ENCODE measurements at regions not wholly inside any gene's neighbourhood (a gene's known extent, or its start where the extent isn't known, plus 50 kb on each side); places are given as distances from the start of the nearest gene placed in this dataset.
"Not testable (repeated sequence)": the region's sequence is repeated elsewhere in the genome, so short reads cannot be mapped to it uniquely, and the experiment has no call there.

DNA sequence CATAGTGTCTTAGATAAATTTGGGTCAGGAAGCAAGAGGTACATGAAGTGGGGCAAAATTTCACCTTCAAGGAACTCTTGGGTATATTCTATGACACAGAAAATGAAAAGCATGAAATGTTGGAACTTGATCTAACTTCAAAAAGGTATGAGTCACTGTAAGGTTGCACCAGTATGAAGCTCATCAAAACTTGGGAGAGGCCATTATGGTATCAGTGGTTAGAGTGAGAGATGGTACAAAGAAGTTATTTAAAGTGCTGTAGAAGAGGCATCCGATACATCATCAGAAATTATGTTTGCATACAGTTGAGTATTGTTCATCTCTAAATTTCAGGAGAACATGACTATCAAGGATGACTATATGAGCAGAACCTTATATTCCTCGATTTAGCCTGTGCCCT is 302.9 kb upstream of the SUCLG2 start:
- no peak for DNase-seq (ENCODE audit: low spot score)

GRCh38 chr3:67947808-67948508 is 293.5 kb upstream of the SUCLG2 start:
- DNase-seq (ENCODE audit: low spot score), result no peak

DNA sequence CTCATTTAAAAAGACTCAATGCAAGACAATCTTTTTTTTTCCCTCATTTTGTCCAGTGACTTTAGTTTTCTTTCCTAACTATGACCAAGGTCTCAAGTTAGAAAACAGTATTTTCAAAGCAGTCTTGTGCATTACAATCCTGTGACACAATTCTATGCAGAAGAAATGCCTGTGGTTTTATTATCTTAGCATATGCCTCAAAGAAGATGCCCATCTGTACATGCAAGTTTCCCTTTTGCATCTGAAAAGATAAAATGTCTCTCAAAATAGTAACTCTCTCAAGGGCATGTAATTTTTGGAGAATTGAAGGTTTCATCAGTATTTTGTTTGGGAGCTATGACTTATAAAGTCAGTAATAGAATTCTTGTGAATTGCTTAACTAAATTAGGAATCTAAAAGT is 292.0 kb upstream of the SUCLG2 start:
- no peak for DNase-seq (ENCODE audit: low spot score)

DNA sequence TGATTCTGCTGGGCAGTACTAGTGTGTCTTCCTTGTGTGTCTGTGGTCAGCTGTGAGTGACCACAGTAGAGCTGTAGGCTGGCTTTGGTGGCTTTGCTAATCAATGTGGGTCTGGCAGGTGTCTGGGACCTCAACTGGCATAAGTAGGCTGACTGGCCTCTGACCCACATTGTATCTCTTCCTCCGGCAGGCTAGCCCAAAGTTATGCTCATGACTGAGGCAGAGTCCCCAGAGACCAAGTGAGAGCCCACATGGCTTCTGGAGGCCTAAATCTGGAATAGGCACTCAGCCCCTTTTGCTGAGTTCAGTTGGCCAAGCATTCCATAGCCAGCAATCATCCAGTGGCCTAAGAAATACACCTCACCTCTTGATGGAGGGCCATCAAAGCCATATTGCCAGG is 289.1 kb upstream of the SUCLG2 start:
- DNase-seq (ENCODE audit: low spot score), result no peak

DNA sequence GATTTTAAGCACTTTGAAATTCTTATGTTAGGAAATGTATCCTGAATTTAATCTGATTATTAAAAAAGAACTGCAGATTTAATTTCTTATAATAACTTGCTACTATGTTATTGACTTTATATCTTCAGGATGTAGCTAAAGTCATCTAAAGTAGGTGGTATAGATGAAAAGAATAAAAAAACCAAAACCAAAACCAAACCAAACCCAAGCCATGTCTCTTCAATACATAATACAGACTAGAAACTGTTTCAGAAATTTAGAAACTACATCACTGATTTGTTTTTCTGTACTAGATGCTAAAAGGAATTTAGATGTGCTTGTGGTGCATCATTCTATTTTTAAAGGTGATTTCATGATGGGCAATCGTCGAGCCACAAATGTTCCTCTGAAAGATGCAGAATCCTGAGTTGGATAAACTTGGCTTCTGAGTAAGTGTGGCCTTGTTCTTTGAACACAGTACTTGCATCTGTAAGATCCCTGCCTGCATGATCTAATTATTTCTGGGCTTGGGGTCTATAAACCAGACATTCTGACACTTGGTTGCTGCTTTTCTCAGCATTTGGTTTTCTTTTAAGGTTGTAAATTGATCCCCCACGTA is 287.1 kb upstream of the SUCLG2 start:
- DNase-seq (ENCODE audit: low spot score), result no peak

GRCh38 chr3:67940210-67940952 is 286.0 kb upstream of the SUCLG2 start:
- no peak for DNase-seq (ENCODE audit: low spot score)

- no peak for DNase-seq (ENCODE audit: low spot score)
Observed at GRCh38 chr3:67937498-67938118, 283.2 kb upstream of the SUCLG2 start.

GRCh38 chr3:67930394-67930793 is 276.0 kb upstream of the SUCLG2 start:
- DNase-seq (ENCODE audit: low spot score), result not testable (repeated sequence)

DNA sequence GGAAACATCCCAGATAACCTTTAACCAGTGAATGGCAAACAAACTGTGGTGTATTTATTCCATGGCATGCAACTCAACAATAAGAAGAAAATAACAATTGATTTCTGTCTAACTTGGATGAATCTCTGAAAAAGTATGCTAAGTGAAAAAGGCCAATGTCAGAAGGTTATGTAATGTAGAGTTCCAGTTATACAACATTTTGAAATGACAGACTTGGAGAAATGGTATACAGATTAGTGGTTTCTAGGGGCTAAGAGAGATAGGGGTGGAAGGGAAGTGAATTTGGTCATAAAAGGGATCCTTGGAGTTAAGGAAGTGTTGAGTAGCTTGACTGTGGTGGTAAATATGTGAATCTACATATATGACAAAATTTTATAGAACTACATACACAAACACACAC is 269.4 kb upstream of the SUCLG2 start:
- DNase-seq (ENCODE audit: low spot score), result no peak

DNA sequence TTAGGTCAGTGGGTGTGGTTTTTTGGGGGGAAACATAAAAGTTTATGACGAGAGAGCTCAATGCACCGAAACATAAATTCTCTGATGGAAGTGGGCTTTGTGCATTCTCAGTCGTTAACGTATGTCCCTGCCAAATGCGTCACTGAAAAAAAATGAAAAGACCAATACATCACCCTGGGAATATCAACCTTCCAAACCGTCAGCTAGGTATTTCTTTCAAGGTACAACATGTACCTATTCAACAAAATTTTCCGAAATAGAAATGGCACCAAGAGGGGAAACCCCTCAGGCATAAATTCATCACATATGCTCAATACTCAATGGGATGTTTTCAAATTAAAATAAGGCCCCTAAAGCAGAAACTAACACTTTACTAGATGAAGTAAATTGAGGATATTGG is 266.6 kb upstream of the SUCLG2 start:
- no peak for DNase-seq (ENCODE audit: low spot score)

DNA sequence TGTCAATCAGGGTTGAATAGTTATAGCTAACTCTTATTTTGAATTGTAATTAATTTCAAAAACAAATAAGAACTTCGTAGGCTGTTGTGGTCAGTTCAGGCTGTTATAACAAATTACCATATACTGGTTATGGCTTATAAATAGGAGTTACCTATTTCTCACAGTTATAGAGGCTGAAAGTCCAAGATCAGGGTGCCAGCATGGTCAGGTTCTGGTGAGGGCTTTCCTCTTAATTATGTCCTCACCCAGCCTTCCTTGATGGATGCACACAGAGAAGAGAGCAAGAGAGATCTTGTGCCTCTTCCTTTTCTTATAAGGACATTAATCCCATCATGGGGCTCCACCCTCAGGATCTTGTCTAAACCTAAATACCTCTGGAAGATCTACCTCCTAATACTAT is 265.9 kb upstream of the SUCLG2 start:
- no peak for DNase-seq (ENCODE audit: low spot score)

GRCh38 chr3:67916353-67916752 is 261.9 kb upstream of the SUCLG2 start:
- DNase-seq (ENCODE audit: low spot score), result no peak

DNA sequence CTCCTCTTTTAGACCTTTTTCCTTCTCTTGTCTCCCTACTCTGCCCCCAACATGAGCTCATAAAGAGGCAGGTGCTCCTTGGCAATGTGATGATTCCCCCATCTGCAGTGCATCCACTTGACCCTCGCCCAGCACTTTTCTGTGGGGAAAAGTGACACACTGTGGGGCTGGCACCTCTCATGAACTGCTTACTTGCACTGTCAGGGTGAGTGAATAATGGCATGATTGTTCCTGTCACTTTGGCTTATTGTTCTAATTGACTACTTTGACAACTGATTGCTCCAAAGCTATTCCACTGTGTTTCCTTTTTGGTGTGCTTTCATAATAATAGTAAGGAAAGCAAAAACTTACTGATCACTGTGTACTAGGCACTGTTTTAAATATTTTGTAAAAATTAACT is 253.3 kb upstream of the SUCLG2 start:
- DNase-seq (ENCODE audit: low spot score), result no peak

- no peak for DNase-seq (ENCODE audit: low spot score)
Observed at GRCh38 chr3:67906261-67906660, 251.8 kb upstream of the SUCLG2 start.

- DNase-seq (ENCODE audit: low spot score), result no peak
Observed at GRCh38 chr3:67901681-67902080, 247.3 kb upstream of the SUCLG2 start.

GRCh38 chr3:67898916-67899315 is 244.5 kb upstream of the SUCLG2 start:
- no peak for DNase-seq (ENCODE audit: low spot score)

- DNase-seq (ENCODE audit: low spot score), result no peak
Observed at GRCh38 chr3:67897351-67898336, 243.2 kb upstream of the SUCLG2 start.

DNA sequence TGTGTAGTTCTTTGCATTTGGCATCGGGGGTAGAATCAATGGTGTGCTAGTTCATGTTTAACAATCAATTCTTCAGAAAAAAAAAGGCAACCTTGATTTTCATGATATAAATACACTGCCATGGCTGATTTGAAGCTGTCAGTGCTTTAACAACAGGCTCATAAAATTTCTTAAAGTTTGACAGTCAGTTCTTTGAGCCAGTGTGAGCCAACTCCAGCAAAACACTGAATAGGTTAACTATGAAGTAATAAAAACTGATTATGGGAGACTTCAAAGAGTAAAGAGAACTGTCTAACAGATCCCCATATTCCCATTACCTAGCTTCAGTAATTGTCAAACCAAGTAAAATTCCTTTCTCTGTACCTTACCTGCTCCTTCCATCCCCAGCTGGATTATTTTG is 241.7 kb upstream of the SUCLG2 start:
- DNase-seq (ENCODE audit: low spot score), result no peak

GRCh38 chr3:67894510-67894909 is 240.1 kb upstream of the SUCLG2 start:
- DNase-seq (ENCODE audit: low spot score), result no peak

DNA sequence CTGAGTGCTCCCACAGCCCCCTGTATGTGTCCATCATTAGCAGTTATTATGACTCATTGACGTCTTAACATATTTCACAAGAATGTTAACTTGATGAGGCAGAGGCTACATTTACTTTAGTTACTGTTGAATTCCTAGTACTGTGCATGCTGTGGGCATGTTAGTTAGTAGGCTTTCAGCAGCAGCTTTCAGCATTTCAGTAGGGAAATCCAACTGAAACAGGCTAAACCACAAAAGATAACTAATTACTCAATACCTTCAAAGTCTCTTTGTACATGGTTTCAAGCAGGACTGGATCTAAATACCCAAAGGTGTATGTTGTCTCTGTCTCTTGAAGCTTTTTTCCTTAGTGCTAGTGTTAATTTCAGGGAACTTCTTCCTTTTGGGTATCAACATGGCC is 229.9 kb upstream of the SUCLG2 start:
- DNase-seq (ENCODE audit: low spot score), result no peak

GRCh38 chr3:67883766-67884165 is 229.4 kb upstream of the SUCLG2 start:
- DNase-seq (ENCODE audit: low spot score), result no peak

DNA sequence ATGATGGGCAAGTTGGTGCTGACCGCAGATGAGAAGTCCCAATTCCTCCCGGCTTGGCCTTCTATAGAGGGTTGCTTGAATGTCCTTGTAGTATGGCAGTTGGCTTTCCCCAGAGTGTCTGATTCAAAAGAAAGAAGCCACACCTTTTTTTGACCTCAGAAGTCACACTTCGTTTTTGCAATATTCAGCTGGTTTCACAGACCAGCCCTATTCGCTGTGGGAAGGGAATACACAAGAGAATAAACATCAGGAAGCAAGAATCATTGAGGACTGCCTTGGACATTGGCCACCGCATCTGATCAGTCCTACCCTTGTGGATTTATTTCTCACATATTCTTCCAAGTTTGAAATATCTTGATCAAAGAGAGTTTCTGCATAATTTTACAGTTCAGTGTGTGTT is 228.6 kb upstream of the SUCLG2 start:
- no peak for DNase-seq (ENCODE audit: low spot score)

Data from left forelimb (tissue), 1 donor.